C4-2B (cell line): ENCODE measurements at regions not wholly inside any gene's neighbourhood (a gene's known extent, or its start where the extent isn't known, plus 50 kb on each side); places are given as distances from the start of the nearest gene placed in this dataset.

Experiments
- H3K27ac ChIP-seq: fragments of 450-650 bp; 2 replicates; pipeline ENCODE4 v1.5.1; 2017
- ZFX ChIP-seq: fragments of 450-650 bp; IDR thresholded peaks from 2 replicates; pipeline ENCODE4 v1.6.1; 2017
- TF ChIP-seq, protein P1 (sequence below): fragments of 450-650 bp; conservative IDR thresholded peaks from 2 replicates; pipeline ENCODE4 v1.5.1; 2017; ENCODE audit warnings: mild to moderate bottlenecking

DNA sequence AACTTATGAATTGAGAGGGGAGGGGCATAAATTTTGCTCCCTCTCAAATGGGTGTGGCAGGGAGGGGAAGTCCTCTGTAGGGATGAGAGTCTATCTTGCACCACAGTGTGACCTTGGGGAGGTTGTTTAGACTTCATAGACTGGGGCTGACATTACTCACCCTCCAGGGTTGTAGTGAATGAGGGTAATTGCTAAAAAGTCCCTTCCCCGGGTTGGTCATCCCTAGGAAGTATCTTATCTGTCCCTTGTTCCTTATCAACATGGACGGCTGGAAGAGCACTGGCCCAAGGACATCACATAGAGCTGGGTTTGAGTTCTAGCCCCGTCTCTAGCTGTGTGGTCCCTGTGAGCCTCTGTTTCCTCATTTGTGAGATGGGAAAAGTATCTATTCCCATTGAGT lies 52.4 kb upstream of the SLC2A1 start:
- H3K27ac ChIP-seq: no peak overlapping the region
- TF ChIP-seq, protein P1, sequence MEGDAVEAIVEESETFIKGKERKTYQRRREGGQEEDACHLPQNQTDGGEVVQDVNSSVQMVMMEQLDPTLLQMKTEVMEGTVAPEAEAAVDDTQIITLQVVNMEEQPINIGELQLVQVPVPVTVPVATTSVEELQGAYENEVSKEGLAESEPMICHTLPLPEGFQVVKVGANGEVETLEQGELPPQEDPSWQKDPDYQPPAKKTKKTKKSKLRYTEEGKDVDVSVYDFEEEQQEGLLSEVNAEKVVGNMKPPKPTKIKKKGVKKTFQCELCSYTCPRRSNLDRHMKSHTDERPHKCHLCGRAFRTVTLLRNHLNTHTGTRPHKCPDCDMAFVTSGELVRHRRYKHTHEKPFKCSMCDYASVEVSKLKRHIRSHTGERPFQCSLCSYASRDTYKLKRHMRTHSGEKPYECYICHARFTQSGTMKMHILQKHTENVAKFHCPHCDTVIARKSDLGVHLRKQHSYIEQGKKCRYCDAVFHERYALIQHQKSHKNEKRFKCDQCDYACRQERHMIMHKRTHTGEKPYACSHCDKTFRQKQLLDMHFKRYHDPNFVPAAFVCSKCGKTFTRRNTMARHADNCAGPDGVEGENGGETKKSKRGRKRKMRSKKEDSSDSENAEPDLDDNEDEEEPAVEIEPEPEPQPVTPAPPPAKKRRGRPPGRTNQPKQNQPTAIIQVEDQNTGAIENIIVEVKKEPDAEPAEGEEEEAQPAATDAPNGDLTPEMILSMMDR: no peak
- TF ChIP-seq ZFX: no peak

DNA sequence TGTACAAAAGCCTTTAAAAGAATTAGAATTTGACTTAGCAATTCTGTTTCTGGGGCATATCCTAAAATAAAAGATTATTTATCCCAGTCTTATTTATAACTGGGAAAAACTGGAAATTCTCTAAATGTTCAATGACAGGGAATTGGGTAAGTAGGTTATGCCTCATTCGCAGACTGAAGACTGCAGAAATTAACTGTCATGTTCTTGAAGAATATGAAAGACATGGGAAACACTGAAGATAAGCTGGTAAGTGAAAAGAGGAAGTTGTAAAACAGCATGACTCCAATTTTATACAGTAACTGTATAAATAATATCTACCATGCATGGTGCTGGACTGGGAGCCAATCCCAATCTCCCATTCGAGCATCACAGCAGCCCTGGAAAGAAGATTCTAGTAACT lies 50.6 kb upstream of the SLC2A1 start:
- TF ChIP-seq ZFX: no peak
- TF ChIP-seq, protein P1: no peak

DNA sequence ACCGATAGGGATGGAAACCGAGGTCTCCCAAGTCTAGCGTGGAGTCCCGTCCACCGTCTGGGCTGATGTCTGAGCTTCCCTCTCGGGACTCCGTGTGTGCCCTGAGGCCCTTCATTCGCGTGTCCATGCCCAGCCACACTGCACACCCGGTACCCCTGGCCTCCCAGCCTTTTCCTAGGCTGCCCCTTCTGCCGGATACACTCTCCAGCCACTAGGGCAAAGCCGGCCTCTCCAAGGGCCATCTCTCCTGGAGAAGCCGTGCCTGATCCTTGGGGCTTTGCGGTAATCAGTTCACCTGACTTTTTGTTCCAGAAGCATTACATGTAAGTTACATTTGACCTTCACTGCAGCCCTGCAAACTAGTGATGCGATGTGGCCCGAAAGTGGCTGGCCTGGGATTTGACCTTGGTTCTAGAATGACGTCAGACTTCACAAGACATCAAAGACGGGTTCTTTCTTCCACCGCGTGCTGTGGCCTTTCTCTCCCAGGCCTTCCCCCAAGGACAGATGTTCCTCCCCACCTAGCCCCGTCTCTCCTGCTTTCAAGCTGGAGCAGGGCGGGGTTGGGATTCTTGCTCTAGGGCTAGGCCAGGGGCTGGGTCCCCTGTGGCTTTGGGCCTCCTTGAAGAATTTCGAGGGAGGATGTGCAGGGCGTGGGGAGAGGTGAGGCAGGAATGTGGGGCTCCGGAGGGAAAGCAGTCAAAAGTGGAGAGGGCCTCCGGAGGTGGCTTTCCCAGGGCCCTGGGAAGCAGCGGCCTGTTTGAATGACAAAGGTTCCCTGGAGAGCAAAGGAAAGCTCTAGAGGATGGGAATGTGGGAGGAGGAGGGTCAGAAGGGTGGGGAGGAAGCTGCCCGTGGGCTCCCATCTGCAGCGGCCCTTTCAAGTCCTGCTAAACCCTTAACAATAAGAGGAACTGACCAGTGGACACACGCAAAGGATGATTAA lies 49.7 kb upstream of the SLC2A1 start:
- no peak overlapping the region for H3K27ac ChIP-seq

More for the DNA sequence above, 50.6 kb upstream of the SLC2A1 start:
- H3K27ac ChIP-seq: no peak overlapping the region

More for the DNA sequence above, 49.7 kb upstream of the SLC2A1 start:
- TF ChIP-seq ZFX: no peak
- TF ChIP-seq, protein P1: no peak
